H9 (cell line): ENCODE measurements at regions not wholly inside any gene's neighbourhood (a gene's known extent, or its start where the extent isn't known, plus 50 kb on each side); places are given as distances from the start of the nearest gene placed in this dataset.
A peak's percentile ranks its signal among the peaks of the same experiment; 100 is the strongest.

Experiments used
- DNase-seq: peaks from one replicate; pipeline ENCODE4 v3.0.0-alpha.2; 2017
- H2AFZ ChIP-seq: one replicate; pipeline ENCODE4 v1.6.1; 2013; ENCODE audit warnings: mild to moderate bottlenecking, low read length, control low read depth, moderate library complexity
- H2AK5ac ChIP-seq: 2 replicates; pipeline ENCODE4 v1.6.1; 2013; ENCODE audit warnings: low read length, control low read depth, mixed read lengths; ENCODE audit not compliant: insufficient read length
- H2BK120ac ChIP-seq: one replicate; pipeline ENCODE4 v1.6.1; 2013; ENCODE audit warnings: low read depth, mild to moderate bottlenecking, low read length, control low read depth, inconsistent platforms; ENCODE audit not compliant: poor library complexity, severe bottlenecking
- H2BK12ac ChIP-seq: 2 replicates; pipeline ENCODE4 v1.6.1; 2013; ENCODE audit warnings: low read length, control low read depth, mixed read lengths, low read depth; ENCODE audit not compliant: insufficient read length
- H2BK15ac ChIP-seq: 2 replicates; pipeline ENCODE4 v1.6.1; 2013; ENCODE audit warnings: low read depth, low read length, control low read depth
- H2BK20ac ChIP-seq: one replicate; pipeline ENCODE4 v1.6.1; 2013; ENCODE audit warnings: low read depth, mild to moderate bottlenecking, low read length, control low read depth, inconsistent platforms; ENCODE audit not compliant: poor library complexity, severe bottlenecking
- H2BK5ac ChIP-seq: 2 replicates; pipeline ENCODE4 v1.6.1; 2013; ENCODE audit warnings: low read length, control low read depth, mixed read lengths; ENCODE audit not compliant: insufficient read length
- H3K14ac ChIP-seq: 2 replicates; pipeline ENCODE4 v1.6.1; 2013; ENCODE audit warnings: low read length, control low read depth; ENCODE audit not compliant: insufficient read depth
- H3K18ac ChIP-seq: 2 replicates; pipeline ENCODE4 v1.6.1; 2013; ENCODE audit warnings: low read depth, mild to moderate bottlenecking, mixed read lengths, low read length, control low read depth; ENCODE audit not compliant: insufficient read length
- H3K23ac ChIP-seq: 2 replicates; pipeline ENCODE4 v1.6.1; 2013; ENCODE audit warnings: low read length, control low read depth, mixed read lengths, low read depth; ENCODE audit not compliant: insufficient read length
- H3K23me2 ChIP-seq: 2 replicates; pipeline ENCODE4 v1.6.1; 2013; ENCODE audit warnings: low read depth, mild to moderate bottlenecking, mixed read lengths, low read length, control low read depth; ENCODE audit not compliant: insufficient read length, poor library complexity, severe bottlenecking
- H3K27ac ChIP-seq: 2 replicates; pipeline ENCODE4 v1.5.1; 2013; ENCODE audit warnings: low read length, control low read depth, mixed read lengths, low read depth; ENCODE audit not compliant: insufficient read length
- H3K27me3 ChIP-seq: 2 replicates; pipeline ENCODE4 v1.6.1; 2013; ENCODE audit warnings: low read length, control low read depth, inconsistent platforms; ENCODE audit not compliant: insufficient read depth
- H3K4ac ChIP-seq: 2 replicates; pipeline ENCODE4 v1.6.1; 2013; ENCODE audit warnings: low read depth, mild to moderate bottlenecking, control low read depth, inconsistent platforms, low read length, moderate library complexity
- H3K4me1 ChIP-seq: 2 replicates; pipeline ENCODE4 v1.6.1; 2013; ENCODE audit warnings: low read length, control low read depth, inconsistent platforms; ENCODE audit not compliant: insufficient read depth
- H3K4me2 ChIP-seq: 2 replicates; pipeline ENCODE4 v1.6.1; 2013; ENCODE audit warnings: low read length, control low read depth, mixed read lengths; ENCODE audit not compliant: insufficient read length, insufficient read depth
- H3K56ac ChIP-seq: 2 replicates; pipeline ENCODE4 v1.6.1; 2013; ENCODE audit warnings: low read depth, mild to moderate bottlenecking, mixed read lengths, low read length, control low read depth; ENCODE audit not compliant: insufficient read length
- H3K79me1 ChIP-seq: 2 replicates; pipeline ENCODE4 v1.6.1; 2013; ENCODE audit warnings: low read depth, mild to moderate bottlenecking, moderate library complexity, low read length, control low read depth, inconsistent platforms; ENCODE audit not compliant: insufficient read depth, poor library complexity, severe bottlenecking
- H3K79me2 ChIP-seq: 2 replicates; pipeline ENCODE4 v1.6.1; 2013; ENCODE audit warnings: low read length, control low read depth, inconsistent platforms; ENCODE audit not compliant: insufficient read depth
- H3K9ac ChIP-seq: 2 replicates; pipeline ENCODE4 v1.6.1; 2013; ENCODE audit warnings: low read length, control low read depth, mixed read lengths; ENCODE audit not compliant: insufficient read length; ENCODE audit errors: extremely low read depth
- H3K9me3 ChIP-seq: one replicate; pipeline ENCODE4 v1.6.1; 2013; ENCODE audit warnings: low read depth, low read length, inconsistent platforms; ENCODE audit not compliant: control insufficient read depth
- H3T11ph ChIP-seq: one replicate; pipeline ENCODE4 v1.6.1; 2013; ENCODE audit warnings: mild to moderate bottlenecking, low read length, control low read depth, inconsistent platforms
- H4K20me1 ChIP-seq: one replicate; pipeline ENCODE4 v1.6.1; 2013; ENCODE audit not compliant: control insufficient read depth, insufficient read length, insufficient read depth
- H4K5ac ChIP-seq: 2 replicates; pipeline ENCODE4 v1.6.1; 2013; ENCODE audit warnings: low read depth, mild to moderate bottlenecking, mixed read lengths, low read length, control low read depth; ENCODE audit not compliant: insufficient read length
- H4K8ac ChIP-seq: replicated peaks from 2 replicates; pipeline ENCODE4 v1.6.1; 2013; ENCODE audit warnings: low read length, control low read depth, mixed read lengths, low read depth; ENCODE audit not compliant: insufficient read length
- H4K91ac ChIP-seq: 2 replicates; pipeline ENCODE4 v1.6.1; 2013; ENCODE audit warnings: low read depth, mild to moderate bottlenecking, moderate library complexity, mixed read lengths, low read length, control low read depth; ENCODE audit not compliant: insufficient read length
- H3K27ac Mint-ChIP-seq, 3 experiments: 2 replicates in 2 of 3; 3 replicates in 1 of 3; pipeline ENCODE4 v1.8.0; 2020 to 2021; ENCODE audit warnings: mixed read lengths in 3 of 3, mild to moderate bottlenecking in 1 of 3, moderate library complexity in 1 of 3
- H3K27me3 Mint-ChIP-seq: 2 replicates; pipeline ENCODE4 v1.8.0; 2021; ENCODE audit warnings: low read depth, mild to moderate bottlenecking, moderate library complexity, mixed read lengths
- H3K36me3 Mint-ChIP-seq, 3 experiments: 2 replicates in 2 of 3; 3 replicates in 1 of 3; pipeline ENCODE4 v1.8.0; 2020 to 2021; ENCODE audit warnings: low read depth in 3 of 3, mixed read lengths in 3 of 3; ENCODE audit not compliant: insufficient read depth in 1 of 3
- H3K4me1 Mint-ChIP-seq, 2 experiments: 2 replicates each; pipeline ENCODE4 v1.8.0; 2020; ENCODE audit warnings: mixed read lengths in 2 of 2
- H3K4me3 Mint-ChIP-seq, 2 experiments: 2 replicates in 1 of 2; 3 replicates in 1 of 2; pipeline ENCODE4 v1.8.0; 2020 to 2021; ENCODE audit warnings: mild to moderate bottlenecking in 2 of 2, mixed read lengths in 2 of 2, moderate library complexity in 1 of 2
- H3K9me3 Mint-ChIP-seq, 2 experiments: 2 replicates in 1 of 2; 3 replicates in 1 of 2; pipeline ENCODE4 v1.8.0; 2020; ENCODE audit warnings: mild to moderate bottlenecking in 2 of 2, mixed read lengths in 2 of 2, moderate library complexity in 1 of 2
- WGBS: extraction: QIAGEN DNeasy Blood & Tissue Kit; methylation state at CpG from one replicate; pipeline ENCODE4 v1.1.7; 2013; ENCODE audit warnings: missing lambda C conversion rate, low lambda C conversion rate, mixed read lengths; ENCODE audit not compliant: insufficient read length; ENCODE audit errors: extremely low coverage; 5-methylcytosine and 5-hydroxymethylcytosine counted together
- TF ChIP-seq, protein P1 (sequence below): fragments of 200-600 bp; sonication (generic); conservative IDR thresholded peaks from 3 replicates; pipeline ENCODE4 v1.8.0; 2021; ENCODE audit warnings: antibody characterized with exemption, mild to moderate bottlenecking

DNA sequence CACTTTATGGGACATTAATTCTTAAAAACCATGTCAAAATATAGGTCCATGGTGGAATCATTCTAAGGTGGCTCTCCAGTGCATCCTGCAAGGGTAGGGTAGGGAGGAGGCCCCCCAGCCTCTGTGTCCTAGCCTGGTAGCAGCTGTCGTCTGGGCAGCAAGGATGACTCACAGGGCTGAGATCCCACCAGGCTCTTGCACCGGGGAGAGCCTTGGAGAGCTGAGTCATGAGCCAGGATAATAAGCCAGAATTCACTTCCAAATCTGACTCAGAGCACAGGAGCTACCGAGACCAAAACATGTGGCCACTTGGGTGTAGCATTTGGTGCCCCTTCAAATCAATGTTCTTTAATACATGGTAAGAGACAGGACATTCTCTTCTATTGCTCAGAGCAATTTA is 298.5 kb downstream of the NEBL start:
- peak overlapping the region in 1 of 3 experiments; percentile 52; a peak in 1 of 7 replicates for H3K27ac Mint-ChIP-seq

More for the DNA sequence above, 298.5 kb downstream of the NEBL start:
- Mint-ChIP-seq H3K9me3 (no peaks in the 10 kb centered on the region), H3K4me1 (peaks cover 25 to 31% of the 10 kb centered on the region in 2 experiments), H3K4me3 (no peak overlapping the region), H3K36me3 (no peaks in the 10 kb centered on the region), H3K27me3 (no peaks in the 10 kb centered on the region)
- no peak overlapping the region for H3K27ac ChIP-seq
- peak; percentile 65 for DNase-seq
- no peak overlapping the region for H2BK5ac ChIP-seq
- H4K20me1 ChIP-seq = no peaks in the 10 kb centered on the region
- H2AK5ac ChIP-seq = no peak overlapping the region
- no peak overlapping the region for H2BK15ac ChIP-seq
- H3K79me2 ChIP-seq = no peaks in the 10 kb centered on the region
- no peak overlapping the region for H3K23ac ChIP-seq
- H2BK120ac ChIP-seq = no peak overlapping the region
- H3K14ac ChIP-seq = no peak overlapping the region
- H3K27me3 ChIP-seq = no peaks in the 10 kb centered on the region
- no peak overlapping the region for H3K4me2 ChIP-seq
- H3K9me3 ChIP-seq = no peaks in the 10 kb centered on the region
- H3K4ac ChIP-seq = no peak overlapping the region
- H3T11ph ChIP-seq = no peak overlapping the region
- H2AFZ ChIP-seq = no peak overlapping the region
- H3K79me1 ChIP-seq = no peaks in the 10 kb centered on the region
- TF ChIP-seq, protein P1, sequence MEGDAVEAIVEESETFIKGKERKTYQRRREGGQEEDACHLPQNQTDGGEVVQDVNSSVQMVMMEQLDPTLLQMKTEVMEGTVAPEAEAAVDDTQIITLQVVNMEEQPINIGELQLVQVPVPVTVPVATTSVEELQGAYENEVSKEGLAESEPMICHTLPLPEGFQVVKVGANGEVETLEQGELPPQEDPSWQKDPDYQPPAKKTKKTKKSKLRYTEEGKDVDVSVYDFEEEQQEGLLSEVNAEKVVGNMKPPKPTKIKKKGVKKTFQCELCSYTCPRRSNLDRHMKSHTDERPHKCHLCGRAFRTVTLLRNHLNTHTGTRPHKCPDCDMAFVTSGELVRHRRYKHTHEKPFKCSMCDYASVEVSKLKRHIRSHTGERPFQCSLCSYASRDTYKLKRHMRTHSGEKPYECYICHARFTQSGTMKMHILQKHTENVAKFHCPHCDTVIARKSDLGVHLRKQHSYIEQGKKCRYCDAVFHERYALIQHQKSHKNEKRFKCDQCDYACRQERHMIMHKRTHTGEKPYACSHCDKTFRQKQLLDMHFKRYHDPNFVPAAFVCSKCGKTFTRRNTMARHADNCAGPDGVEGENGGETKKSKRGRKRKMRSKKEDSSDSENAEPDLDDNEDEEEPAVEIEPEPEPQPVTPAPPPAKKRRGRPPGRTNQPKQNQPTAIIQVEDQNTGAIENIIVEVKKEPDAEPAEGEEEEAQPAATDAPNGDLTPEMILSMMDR = no peak
- WGBS = no CpG with 5 or more reads among the region's 3 CpGs
- no peak overlapping the region for H4K8ac ChIP-seq
- H3K23me2 ChIP-seq = no peaks in the 10 kb centered on the region
- no peak overlapping the region for H4K5ac ChIP-seq
- no peak overlapping the region for H3K56ac ChIP-seq
- H3K4me1 ChIP-seq = no peaks in the 10 kb centered on the region; the same call in 1 of the 2 replicates
- no peak overlapping the region for H2BK12ac ChIP-seq
- H3K18ac ChIP-seq = no peak overlapping the region
- no peak overlapping the region for H4K91ac ChIP-seq
- H2BK20ac ChIP-seq = no peak overlapping the region
- H3K9ac ChIP-seq = no peak overlapping the region
